NCI-H1694 treated with DMSO at 0.1 percent for 48 hours (cell line): ENCODE measurements at regions not wholly inside any gene's neighbourhood (a gene's known extent, or its start where the extent isn't known, plus 50 kb on each side); places are given as distances from the start of the nearest gene placed in this dataset.
"Not testable (repeated sequence)": the region's sequence is repeated elsewhere in the genome, so short reads cannot be mapped to it uniquely, and the experiment has no call there.

Experiments used
- DNase-seq: peaks from one replicate; lab custom pipeline; 2025; lab: John Stamatoyannopoulos, UW

DNA sequence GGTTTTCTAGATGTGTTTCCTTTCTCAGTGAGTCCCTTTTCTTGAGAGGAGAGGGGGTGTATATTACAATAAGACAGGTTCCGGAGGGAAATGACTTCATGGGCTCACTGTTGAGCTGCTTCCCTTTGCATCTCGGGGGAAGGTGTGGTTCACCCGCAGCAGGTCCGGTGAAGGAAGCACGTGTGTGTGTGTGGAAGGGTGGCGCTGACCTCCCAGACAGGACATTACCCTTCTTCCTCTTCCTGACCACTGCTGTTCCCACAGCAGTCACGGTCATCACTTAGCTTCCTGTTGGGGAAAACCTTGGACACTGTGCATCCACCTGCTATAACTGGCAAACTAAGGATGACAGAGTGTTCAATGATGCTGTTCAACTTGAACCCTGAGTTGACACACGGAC lies 83.6 kb downstream of the PLEKHG1 start:
- no peak for DNase-seq

DNA sequence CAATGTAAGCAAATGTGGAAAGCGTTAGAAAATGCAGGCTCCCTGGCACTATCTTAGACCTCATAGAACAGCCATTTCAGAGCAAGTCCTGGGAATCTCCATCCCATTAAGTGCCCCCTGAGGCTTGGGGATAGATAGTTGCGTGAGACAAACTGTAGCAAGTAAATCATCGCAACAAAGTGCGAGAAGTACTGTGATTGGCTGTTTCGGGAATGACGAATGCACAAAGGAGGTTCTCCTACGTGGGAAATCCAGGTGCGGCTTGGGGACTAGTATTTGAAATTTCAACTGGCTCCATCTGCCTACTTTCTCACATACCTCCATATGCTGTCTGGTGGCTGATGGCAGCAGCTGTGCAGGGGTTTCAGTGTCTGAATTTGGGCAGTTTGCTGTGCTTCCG lies 84.5 kb downstream of the PLEKHG1 start:
- DNase-seq: no peak

DNA sequence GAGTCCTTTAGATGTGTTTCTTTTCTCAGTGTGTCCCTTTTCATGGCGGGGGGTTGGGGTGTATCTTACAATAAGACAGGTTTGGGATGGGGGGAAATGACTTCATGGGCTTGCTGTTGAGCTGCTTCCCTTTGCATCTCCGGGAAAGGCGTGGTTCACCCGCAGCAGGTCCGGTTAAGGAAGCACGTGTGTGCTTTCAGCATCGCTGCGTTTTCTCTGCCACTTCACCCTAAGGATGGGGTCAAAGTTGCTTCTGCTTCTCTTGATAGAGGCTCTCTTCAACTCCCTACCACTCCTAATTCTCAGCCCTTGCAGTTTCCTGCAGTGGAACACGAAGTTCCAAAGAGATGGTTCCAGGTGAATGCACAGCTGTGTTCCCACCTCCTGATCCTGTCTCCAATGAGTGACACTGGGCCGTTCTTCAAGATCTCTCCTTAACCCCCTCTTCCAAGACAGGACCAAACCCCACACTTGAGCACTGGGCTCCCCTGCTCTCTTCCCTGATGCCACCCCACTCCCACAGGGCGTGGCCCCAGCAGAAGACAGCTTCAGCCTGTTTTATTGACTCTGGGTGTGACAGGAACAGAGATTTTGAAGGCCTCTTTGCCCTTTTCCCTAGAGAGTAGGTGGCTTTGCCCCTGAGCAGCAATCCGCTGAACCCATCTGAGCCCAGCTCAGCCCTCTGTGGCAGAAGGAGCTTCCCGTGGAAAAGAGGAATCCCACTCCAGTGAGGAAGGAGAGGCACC lies 85.2 kb downstream of the PLEKHG1 start:
- no peak for DNase-seq

DNA sequence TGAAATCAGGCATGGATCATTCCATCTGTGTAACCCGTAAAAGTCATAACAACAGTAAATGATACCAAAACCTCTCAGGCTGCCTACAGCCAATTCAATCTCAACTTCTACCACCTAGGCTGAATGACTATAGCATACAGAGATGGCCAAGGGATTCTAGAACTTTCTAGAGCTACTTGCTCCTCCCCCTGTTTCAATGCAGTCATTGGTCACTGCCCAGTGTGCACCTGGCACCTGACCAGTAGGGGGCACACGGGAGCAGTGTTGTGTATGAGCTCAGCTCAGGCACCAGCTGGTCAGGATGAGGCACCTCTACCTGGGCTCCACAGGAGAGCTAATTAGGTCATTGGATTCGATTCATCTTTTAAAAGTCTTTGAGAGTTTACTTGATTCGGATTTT lies 86.2 kb downstream of the PLEKHG1 start:
- no peak for DNase-seq

DNA sequence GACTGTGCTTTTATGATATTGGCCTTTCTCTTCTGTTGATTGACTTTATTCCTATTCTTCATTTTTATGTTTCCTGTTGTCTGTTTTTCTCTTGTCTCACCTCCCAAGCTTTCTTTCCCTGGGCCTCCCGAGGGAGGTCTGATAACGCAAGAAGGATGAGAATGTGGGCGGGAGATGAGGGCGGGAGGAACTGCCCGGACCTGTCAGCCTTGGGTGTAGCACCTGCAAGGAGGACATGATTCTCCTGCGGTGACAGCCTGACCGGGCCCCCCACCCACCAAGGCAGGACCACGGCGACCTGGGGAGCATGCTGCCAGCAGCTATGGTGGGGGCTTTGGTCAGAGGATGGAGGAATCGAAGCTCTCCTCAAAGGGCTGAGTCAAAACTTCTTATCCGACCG lies 86.9 kb downstream of the PLEKHG1 start:
- DNase-seq: no peak

DNA sequence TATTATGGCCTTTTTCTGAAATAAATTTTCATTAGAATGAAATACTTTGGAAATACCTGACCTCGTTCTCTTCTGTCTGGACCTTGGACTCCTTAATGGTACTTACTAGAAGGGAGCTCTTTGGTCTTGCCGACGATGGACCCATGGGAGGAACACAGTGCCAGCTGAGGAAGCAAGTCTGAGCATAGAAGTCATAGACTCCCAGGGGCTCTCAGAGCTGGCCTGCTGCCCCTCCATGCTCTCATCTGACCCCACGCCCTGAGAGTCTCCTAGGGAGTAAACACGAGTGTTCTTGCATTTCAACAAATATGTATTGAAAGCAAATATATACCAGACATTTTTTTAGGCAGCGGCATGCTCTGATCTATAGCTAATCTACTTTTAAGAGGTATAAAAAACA lies 87.8 kb downstream of the PLEKHG1 start:
- DNase-seq: no peak

DNA sequence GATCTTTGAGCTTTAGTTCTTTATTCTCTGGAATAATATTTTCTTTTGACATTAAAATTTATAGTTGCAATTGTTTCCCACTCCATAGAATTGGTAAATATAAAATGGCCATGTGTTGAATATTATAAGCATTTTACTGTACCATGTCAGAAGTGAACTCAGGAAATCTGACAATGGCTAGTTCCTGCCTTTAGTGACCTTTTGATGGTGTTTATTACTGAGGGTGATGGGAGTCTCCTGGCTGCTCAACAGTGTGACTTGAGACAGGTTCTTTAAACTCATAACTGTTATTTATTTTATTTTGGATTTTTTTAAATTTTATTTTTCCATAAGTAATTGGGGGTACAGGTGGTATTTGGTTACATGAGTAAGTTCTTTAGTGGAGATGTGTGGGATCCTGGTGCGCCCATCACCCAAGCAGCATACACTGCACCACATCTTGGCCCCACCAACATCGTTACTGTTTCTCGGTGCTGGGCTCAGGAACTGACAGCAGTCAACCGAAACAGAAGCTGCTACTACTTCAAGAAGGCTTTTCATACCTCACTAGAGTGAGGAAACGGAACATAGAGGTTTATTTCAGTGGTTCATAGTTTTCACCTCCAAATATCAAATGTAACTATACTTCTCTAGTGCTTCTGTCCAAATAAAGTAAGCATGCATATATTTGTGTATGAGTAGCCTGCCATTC lies 90.4 kb downstream of the PLEKHG1 start:
- DNase-seq: no peak

GRCh38 chr6:150690681-150691080 lies 91.0 kb downstream of the PLEKHG1 start:
- no peak for DNase-seq

DNA sequence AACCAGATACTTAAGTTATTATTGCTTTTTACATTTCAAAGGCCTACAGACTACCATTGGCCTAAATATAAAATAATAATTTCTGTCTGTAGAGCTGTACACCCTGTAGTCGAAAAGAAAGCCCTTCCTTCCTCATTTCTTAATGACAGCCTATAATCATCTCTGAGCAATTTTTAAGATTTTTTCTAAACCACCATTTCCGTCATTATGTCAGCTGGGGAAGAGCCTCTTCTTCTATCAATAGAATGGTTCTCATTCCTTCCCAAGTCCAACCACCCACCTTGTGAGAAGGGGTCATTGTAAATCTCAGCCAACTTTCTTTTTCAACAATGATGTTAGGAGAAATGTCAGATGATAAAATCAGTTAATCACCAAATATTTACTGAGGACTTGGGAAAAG lies 91.8 kb downstream of the PLEKHG1 start:
- no peak for DNase-seq

DNA sequence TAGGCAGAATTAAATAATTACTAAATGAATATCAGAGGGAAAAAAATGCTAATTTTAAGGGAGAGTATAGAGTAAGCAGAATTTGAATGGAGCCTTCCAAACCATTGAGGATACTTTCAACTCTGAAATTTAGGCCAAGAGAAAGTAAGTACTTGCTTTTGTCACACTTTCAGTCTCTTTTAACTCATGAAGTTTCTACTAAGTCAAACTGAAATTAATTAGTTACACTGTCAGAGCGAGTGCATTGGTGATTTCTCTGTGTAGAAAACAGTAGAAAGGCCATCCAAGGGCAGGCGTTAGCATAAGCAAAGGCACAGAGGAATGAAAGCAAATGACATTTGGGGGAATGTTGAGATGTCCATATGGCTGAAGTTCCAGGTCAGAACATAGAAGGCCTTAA lies 92.9 kb downstream of the PLEKHG1 start:
- DNase-seq: no peak

GRCh38 chr6:150694889-150695288 lies 95.2 kb downstream of the PLEKHG1 start:
- no peak for DNase-seq

GRCh38 chr6:150695652-150696051 lies 96.0 kb downstream of the PLEKHG1 start:
- no peak for DNase-seq

DNA sequence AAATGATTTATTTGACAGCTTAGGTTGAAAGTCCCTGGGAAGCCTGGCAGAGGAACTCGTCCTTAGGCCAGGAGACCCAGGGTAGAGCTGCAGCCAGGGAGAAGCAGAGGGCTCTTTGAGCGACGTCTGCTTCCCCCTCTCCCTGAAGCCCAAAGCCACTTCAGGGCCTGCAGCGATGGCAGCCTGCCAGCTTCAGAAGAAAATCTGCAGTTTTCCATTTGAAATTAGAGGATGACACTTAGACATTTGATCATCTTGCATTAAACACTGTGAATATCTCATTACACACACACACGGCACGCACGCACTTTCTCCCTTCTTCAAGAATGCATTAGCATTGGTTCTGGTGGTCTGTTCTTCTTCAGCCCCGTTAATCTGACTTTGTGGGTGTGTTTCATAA lies 96.5 kb downstream of the PLEKHG1 start:
- DNase-seq: no peak

- DNase-seq: not testable (repeated sequence)
These were observed 97.2 kb downstream of the PLEKHG1 start for GRCh38 chr6:150696918-150697317.

DNA sequence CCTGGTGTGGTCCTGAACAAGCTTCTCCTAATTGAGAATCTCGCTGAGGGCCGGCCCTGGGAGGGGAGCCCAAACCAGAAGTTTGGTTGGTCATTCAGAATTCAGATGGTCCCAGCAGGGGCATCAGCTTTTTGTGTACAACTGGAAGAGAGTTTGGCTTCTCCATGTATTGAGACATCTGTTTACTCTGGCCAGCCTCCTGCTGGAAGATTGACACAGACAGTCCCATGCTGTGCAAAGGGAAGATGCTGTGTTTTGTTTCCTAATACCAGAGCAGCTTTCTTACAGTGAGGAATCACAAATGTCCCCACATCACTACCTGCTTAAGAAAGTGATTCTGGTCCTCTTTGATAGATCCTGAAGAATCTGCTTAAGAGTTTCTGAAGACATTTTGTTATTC lies 97.8 kb downstream of the PLEKHG1 start:
- no peak for DNase-seq

DNA sequence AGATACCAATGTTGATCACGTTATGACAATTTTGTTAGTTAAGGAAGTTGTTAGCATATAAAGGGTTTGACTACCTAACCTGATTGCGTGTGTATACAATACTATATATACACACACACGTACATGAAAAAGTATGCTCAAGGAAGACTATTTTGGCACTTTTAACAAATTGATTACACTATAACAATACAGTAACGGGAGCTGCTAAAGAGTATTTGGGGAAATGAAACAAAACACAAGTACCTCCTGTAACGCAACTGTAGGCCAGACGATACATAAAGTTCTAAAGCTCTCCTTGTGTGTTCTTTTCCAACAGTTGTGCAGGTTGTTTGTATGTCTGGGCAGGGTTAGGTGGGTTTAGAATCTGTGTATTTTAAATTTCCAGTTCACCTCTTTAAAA lies 98.7 kb downstream of the PLEKHG1 start:
- no peak for DNase-seq

- no peak for DNase-seq
These were observed 103.0 kb downstream of the PLEKHG1 start for GRCh38 chr6:150702675-150703074.

DNA sequence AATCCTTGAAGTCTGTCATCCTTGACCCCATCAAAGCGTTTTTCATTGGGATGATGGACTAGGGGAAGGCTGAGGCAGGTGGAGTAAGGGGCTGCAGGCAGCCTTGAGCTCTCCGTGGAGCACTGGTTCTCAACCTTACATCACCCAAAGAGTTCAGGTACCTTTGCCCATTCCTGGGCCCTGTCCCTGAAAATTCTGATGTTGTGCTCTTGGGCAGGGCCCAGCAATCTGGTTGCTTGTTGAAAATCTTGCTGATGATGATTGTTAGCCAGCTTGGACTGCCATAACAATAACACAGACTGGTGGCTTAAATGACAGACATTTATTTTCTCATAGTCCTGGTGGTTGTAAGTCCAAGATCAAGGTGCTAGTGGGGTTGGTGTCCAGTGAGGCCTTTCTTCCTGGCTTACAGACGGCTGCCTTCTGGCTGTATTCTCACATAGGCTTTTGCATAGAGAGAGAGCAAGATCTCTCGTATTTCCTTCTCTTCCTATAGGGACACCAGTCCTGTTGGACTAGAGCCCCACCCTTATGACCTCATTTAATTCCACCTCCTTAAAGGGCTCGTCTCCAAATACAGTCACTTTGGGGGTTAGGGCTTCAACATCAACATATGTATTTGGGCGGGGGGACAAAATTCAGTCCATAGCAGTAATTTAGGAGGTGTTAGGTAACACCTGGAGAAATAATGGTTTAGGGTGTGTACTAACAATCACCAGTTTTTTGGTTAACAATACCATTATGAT lies 104.9 kb downstream of the PLEKHG1 start:
- no peak for DNase-seq

DNA sequence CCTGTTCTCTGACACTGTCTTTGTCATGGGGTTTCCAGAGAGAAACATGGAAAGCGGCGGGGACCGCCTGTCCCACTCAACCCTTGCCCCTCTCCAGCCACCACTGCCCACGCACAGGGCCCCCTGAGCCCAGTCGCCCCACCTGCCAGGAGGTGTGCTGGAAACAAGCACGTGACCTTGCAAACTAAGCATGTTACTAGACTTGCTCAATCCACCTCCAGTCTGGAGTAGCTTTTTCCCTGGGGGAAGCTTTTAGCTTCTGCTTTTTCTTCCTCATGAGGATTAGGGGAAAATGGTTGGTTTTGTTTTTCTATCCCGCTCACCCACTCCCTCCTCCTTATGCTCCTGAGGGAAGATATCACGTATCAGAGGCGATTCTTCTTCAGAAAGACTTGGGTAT lies 105.7 kb downstream of the PLEKHG1 start:
- no peak for DNase-seq

DNA sequence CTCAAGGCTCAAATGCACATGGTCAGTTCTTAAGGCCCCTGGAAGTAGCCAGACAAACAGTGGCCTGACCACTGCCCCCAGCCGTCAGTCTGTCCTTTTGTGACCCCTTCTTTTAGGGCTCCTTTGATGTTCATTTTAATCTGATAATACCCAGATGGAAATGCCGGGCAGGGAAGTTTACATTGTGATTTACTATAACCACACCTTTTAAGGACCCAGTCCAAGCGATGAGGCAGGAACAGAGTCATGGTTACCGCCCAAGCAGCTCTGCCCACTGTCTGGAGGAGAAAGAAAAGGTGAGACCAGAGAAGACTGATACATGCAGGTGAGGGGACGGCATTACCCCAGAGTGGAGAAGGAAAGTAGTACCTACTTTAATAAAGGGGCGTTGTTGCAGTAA lies 110.6 kb downstream of the PLEKHG1 start:
- no peak for DNase-seq

DNA sequence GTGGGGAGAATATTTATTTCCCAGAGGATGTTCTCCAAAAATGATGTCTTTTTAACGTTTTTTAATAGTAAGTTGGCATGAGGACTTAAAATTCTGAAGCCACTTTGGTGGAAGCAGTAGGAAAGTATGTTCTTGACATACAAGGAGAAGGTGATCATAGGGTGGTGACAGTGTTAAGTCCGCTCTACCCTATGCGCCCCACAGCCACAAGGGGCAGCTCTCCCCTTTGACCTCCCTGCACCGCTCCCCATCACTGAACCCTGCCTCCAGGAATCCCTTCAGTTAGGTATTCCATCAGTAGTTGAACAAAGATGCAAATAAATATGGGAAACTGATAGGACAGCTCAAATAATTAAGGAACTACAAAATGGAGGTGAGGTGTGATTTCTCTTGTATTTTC lies 111.4 kb downstream of the PLEKHG1 start:
- no peak for DNase-seq

GRCh38 chr6:150711584-150712504 lies 112.2 kb downstream of the PLEKHG1 start:
- DNase-seq: no peak
